GM12891 (cell line): ENCODE measurements at regions not wholly inside any gene's neighbourhood (a gene's known extent, or its start where the extent isn't known, plus 50 kb on each side); places are given as distances from the start of the nearest gene placed in this dataset.

Source experiments
- PAX5 ChIP-seq: IDR thresholded peaks from 2 replicates; pipeline ENCODE4 v1.6.1; 2011; ENCODE audit warnings: low read length, moderate library complexity, mild to moderate bottlenecking; ENCODE audit not compliant: insufficient read depth, severe bottlenecking
- POLR2A ChIP-seq: IDR thresholded peaks from 2 replicates; pipeline ENCODE4 v1.6.1; 2011; ENCODE audit warnings: low read depth, low read length, control low read depth
- POLR2AphosphoS5 ChIP-seq: IDR thresholded peaks from 2 replicates; pipeline ENCODE4 v1.6.1; 2011; ENCODE audit warnings: low read depth, low read length, control low read depth
- TAF1 ChIP-seq: IDR thresholded peaks from 2 replicates; pipeline ENCODE4 v1.6.1; 2011; ENCODE audit warnings: low read depth, low read length, control low read depth

DNA sequence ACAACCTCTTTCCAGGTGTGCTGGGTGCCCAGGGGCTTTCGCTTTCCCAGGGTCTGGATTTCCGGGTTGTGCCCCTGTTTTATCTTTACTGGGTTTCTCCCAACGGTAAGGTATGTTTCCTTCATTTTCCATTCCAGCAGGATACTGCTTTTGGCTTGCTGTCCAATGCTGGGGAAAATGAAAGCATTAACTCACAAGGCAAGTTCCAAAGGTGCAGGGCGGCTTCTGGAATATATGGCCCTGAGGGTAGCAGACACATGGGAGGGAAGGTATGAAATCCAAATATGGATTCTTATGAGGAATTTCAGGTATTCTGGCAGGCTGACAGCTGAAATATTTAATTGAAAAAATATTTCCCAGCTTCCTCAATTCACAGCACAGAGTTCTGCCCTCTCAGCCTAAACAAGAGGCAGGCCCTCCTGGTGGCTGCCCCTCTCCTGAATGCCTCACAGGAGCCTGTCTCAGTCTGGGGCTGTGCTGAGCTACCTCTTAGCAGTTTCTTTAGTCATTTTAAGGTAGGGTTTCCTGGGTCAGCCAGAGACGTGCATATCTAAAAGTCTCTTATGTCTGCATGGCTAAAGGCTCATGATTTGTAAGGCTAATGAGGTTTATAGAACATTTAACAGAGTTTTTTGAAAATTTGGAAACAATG lies 318.6 kb upstream of the B3GAT1 start:
- TF ChIP-seq POLR2A = no peak
- TF ChIP-seq POLR2AphosphoS5 = no peak
- no peak for TF ChIP-seq TAF1
- TF ChIP-seq PAX5 = no peak
